Uterus (tissue), 2 donors: ENCODE measurements at regions not wholly inside any gene's neighbourhood (a gene's known extent, or its start where the extent isn't known, plus 50 kb on each side); places are given as distances from the start of the nearest gene placed in this dataset.

Source experiments
- POLR2A ChIP-seq, 2 donors: fragments of 450-650 bp; IDR thresholded peaks; one replicate each; pipeline ENCODE4 v1.6.1; 2016; ENCODE audit warnings: antibody characterized with exemption in 2 of 2, mild to moderate bottlenecking in 1 of 2, moderate library complexity in 1 of 2
- TF ChIP-seq, protein P1 (sequence below), 4 experiments: fragments of 200-600 bp in 2 of 4; fragments of 450-650 bp in 2 of 4; sonication (generic) in 2 of 4; IDR thresholded peaks; one replicate each; pipeline ENCODE4 v1.5.1; 2016 to 2019; ENCODE audit warnings: antibody characterized with exemption in 4 of 4, mild to moderate bottlenecking in 2 of 4, moderate library complexity in 1 of 4

- TF ChIP-seq, protein P1, sequence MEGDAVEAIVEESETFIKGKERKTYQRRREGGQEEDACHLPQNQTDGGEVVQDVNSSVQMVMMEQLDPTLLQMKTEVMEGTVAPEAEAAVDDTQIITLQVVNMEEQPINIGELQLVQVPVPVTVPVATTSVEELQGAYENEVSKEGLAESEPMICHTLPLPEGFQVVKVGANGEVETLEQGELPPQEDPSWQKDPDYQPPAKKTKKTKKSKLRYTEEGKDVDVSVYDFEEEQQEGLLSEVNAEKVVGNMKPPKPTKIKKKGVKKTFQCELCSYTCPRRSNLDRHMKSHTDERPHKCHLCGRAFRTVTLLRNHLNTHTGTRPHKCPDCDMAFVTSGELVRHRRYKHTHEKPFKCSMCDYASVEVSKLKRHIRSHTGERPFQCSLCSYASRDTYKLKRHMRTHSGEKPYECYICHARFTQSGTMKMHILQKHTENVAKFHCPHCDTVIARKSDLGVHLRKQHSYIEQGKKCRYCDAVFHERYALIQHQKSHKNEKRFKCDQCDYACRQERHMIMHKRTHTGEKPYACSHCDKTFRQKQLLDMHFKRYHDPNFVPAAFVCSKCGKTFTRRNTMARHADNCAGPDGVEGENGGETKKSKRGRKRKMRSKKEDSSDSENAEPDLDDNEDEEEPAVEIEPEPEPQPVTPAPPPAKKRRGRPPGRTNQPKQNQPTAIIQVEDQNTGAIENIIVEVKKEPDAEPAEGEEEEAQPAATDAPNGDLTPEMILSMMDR (IDR thresholded peaks at IDR 0.05): no peak
- TF ChIP-seq POLR2A (IDR thresholded peaks at IDR 0.05): no peak
Measured at GRCh38 chr4:187270154-187270553, 546.5 kb upstream of the FAT1 start.
